ENCODE measurements at regions not wholly inside any gene's neighbourhood (a gene's known extent, or its start where the extent isn't known, plus 50 kb on each side); places are given as distances from the start of the nearest gene placed in this dataset.

DNA sequence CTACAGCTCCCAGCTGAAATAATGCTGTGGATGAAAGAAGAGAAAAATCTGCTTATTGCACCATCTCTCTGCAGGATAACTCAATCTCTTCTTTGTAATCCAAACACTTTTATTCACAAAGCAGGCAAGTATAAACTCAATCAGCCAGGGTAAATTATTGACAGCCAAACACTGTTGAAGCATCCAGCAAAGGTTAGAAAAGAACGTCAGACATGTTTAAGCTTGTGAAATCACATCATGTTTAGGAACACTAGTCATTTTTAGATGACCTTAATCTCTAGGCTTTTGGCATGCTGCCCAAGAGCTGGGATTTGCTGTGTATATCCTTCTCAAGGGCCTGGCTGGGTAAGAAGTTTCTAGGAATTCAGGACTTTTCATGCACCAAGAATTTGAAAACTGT, 1148.1 kb upstream of the FANCL start:
- DNase-seq (no peak), ATAC-seq (no peak)
- Histone ChIP-seq H3K9me3 (no peaks in the 10 kb centered on the region), H3K27ac (no peak overlapping the region), H3K4me3 (no peak overlapping the region), H3K36me3 (no peaks in the 10 kb centered on the region), H3K4me1 (no peaks in the 10 kb centered on the region), H3K27me3 (no peaks in the 10 kb centered on the region)
- intact Hi-C loops (cut with DNase I), result no loop called here
- TF ChIP-seq, protein P1, sequence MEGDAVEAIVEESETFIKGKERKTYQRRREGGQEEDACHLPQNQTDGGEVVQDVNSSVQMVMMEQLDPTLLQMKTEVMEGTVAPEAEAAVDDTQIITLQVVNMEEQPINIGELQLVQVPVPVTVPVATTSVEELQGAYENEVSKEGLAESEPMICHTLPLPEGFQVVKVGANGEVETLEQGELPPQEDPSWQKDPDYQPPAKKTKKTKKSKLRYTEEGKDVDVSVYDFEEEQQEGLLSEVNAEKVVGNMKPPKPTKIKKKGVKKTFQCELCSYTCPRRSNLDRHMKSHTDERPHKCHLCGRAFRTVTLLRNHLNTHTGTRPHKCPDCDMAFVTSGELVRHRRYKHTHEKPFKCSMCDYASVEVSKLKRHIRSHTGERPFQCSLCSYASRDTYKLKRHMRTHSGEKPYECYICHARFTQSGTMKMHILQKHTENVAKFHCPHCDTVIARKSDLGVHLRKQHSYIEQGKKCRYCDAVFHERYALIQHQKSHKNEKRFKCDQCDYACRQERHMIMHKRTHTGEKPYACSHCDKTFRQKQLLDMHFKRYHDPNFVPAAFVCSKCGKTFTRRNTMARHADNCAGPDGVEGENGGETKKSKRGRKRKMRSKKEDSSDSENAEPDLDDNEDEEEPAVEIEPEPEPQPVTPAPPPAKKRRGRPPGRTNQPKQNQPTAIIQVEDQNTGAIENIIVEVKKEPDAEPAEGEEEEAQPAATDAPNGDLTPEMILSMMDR (IDR thresholded peaks at IDR 0.05), result no peak
- 29 to 34% methylated on average over 1 of the region's 1 CpG for WGBS, 2 donors

DNA sequence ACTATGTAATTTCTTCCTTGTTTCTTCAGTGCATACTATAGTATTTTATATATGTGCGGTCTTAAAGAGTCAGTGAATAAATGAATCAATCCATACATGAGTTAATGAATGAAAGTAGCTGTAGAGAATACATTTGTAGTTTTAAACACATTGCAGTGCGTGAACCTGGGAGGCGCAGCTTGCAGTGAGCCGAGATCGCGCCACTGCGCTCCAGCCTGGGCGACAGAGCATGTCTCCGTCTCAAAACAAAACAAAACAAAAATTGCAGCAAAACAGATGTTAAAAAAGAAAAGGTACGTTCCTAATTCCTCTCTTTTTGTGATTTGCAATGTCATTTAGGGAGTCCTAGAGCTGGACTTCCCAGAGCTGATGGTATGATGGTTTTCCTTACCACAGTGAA, 1144.8 kb upstream of the FANCL start:
- Histone ChIP-seq H3K27ac (no peak overlapping the region), H3K4me3 (no peak overlapping the region), H3K9me3 (peaks cover 0 to 7% (median 0%) of the 10 kb centered on the region in 11 donors), H3K36me3 (no peaks in the 10 kb centered on the region), H3K4me1 (no peaks in the 10 kb centered on the region), H3K27me3 (no peaks in the 10 kb centered on the region)
- DNase-seq (no peak), ATAC-seq (no peak)
- TF ChIP-seq, protein P1 (IDR thresholded peaks at IDR 0.05), result no peak
- 90% methylated on average over 10 of the region's 10 CpGs for WGBS, 2 donors
- intact Hi-C loops (cut with DNase I), result no loop called here

DNA sequence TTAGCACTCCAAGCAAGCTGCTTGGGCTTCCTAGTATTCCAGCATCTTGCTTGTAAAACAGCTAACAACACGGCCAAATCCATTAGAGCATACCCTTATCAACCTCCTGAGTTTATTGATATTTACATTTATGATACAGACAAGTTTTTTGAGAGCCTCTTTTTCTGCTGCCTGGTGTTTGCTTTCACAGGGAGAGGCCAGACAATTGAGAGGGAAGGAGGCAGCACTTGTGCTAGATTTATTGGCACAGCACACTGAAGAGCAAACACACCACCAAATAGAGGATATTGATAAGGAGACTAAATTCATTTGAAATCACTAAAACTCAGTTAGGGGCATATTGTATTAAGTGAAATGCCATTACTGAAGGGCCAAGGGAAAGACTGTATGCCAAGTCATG, 1142.3 kb upstream of the FANCL start:
- intact Hi-C loops (cut with DNase I), result no loop called here

DNA sequence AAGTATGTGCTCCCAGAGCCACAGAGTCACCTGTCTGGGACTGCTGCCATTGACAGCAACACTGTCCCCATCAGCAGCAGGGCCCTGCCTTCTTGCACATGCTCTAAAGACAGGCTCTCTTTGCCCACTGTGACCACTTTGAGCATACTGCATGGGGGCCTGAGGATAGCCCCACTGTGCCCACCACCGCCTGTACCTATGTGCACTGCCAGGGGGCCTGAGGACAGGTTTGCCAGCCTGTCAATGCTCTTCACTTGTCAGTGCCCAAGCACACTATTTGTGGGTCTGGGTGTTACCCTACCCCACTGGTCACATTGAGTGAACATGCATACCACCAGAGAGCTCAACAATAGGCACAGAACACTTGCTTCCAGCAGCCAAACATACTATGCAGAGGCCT, 1137.0 kb upstream of the FANCL start:
- Histone ChIP-seq H3K4me3 (no peak overlapping the region), H3K27me3 (no peaks in the 10 kb centered on the region), H3K9me3 (peaks cover 0 to 30% (median 0%) of the 10 kb centered on the region in 11 donors), H3K4me1 (no peaks in the 10 kb centered on the region), H3K36me3 (no peaks in the 10 kb centered on the region), H3K27ac (no peak overlapping the region)
- ATAC-seq, result no peak
- 93 to 100% methylated on average over 1 of the region's 1 CpG for WGBS, 2 donors
- TF ChIP-seq, protein P1 (IDR thresholded peaks at IDR 0.05), result no peak
- no peak for DNase-seq
- intact Hi-C loops (cut with DNase I), result no loop called here

More for the DNA sequence above, 1142.3 kb upstream of the FANCL start:
- ATAC-seq (no peak), DNase-seq (no peak)
- TF ChIP-seq, protein P1 (IDR thresholded peaks at IDR 0.05), result no peak
- H3K36me3 ChIP-seq, result no peaks in the 10 kb centered on the region
- peaks cover 0 to 27% (median 0%) of the 10 kb centered on the region in 11 donors for H3K9me3 ChIP-seq
- H3K4me3 ChIP-seq, result no peak overlapping the region
- H3K27ac ChIP-seq, result no peak overlapping the region
- WGBS, 2 donors, result 42 to 62% methylated on average over 1 of the region's 1 CpG
- H3K27me3 ChIP-seq, result no peaks in the 10 kb centered on the region
- H3K4me1 ChIP-seq, result no peaks in the 10 kb centered on the region

DNA sequence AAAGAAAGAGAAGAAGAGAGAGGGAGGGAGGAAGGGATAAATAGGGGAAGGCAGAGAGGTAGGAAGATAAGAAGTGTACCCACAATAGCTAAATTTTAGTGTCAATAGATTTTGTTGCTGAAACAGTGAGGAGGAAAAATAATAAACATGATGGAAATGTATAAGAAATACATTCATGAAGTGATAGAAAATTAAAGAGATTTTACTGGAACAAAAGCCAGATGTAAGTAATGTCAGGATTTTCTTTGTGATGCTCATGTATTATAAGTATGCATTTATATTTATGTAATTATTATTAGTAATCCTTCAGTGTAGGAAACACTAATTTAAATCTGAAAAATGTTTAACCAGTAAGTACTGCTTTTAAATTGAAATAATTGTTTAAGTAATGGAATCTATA, 1125.2 kb upstream of the FANCL start:
- Histone ChIP-seq H3K27me3 (no peaks in the 10 kb centered on the region), H3K4me1 (no peaks in the 10 kb centered on the region), H3K4me3 (no peak overlapping the region), H3K27ac (no peak overlapping the region), H3K36me3 (no peaks in the 10 kb centered on the region), H3K9me3 (no peaks in the 10 kb centered on the region)
- TF ChIP-seq, protein P1 (IDR thresholded peaks at IDR 0.05), result no peak
- intact Hi-C loops (cut with DNase I), result no loop called here
- DNase-seq (no peak), ATAC-seq (no peak)

All from heart right ventricle (tissue), 16 donors.